ENCODE measurements at regions not wholly inside any gene's neighbourhood (a gene's known extent, or its start where the extent isn't known, plus 50 kb on each side); places are given as distances from the start of the nearest gene placed in this dataset.
"Not testable (repeated sequence)": the region's sequence is repeated elsewhere in the genome, so short reads cannot be mapped to it uniquely, and the experiment has no call there.

GRCh38 chr2:224174990-224175389 is 135.9 kb upstream of the SERPINE2 start:
- DNase-seq (ENCODE audit: low spot score): no peak

- DNase-seq (ENCODE audit: low spot score): no peak
Observed at GRCh38 chr2:224174521-224174920, 135.4 kb upstream of the SERPINE2 start.

GRCh38 chr2:224173933-224174332 is 134.8 kb upstream of the SERPINE2 start:
- no peak for DNase-seq (ENCODE audit: low spot score)

- DNase-seq (ENCODE audit: low spot score): no peak
Observed at GRCh38 chr2:224173210-224173609, 134.1 kb upstream of the SERPINE2 start.

GRCh38 chr2:224171226-224171625 is 132.1 kb upstream of the SERPINE2 start:
- DNase-seq (ENCODE audit: low spot score): no peak

DNA sequence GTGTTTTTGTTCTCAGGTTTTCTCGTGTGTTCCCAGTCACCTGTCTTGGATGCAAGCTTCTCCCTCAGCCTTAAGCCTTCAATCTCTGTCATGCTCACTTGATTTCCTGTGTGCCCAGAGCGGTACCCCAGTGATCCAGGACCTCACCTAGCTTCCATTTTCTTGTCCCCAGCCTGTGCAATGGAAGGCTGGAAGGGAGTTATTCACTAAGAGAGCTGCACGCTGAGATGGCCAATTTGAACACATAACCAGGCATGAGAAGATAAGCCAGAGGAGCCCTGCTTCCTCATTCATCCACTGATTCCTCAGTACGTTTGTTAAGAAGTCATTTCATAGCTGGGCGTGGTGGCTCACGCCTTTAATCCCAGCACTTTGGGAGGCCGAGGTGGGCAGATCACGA is 130.8 kb upstream of the SERPINE2 start:
- no peak for DNase-seq (ENCODE audit: low spot score)

DNA sequence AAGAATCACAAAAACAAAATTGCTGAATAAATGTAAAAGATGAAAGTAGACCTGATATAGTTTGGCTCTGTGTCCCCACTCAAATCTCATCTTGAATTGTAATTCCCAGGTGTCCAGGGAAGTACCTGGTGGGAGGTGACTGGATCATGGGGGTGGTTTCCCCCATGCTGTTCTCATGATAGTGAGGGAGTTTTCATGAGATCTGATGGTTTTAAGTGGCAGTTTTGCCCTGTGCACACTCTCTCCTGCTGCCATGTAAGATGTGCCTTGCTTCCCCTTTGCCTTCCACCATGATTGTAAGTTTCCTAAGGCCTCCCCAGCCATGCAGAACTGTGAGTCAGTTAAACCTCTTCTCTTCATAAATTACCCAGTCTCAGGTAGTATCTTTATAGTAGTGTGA is 128.7 kb upstream of the SERPINE2 start:
- DNase-seq (ENCODE audit: low spot score): not testable (repeated sequence)

DNA sequence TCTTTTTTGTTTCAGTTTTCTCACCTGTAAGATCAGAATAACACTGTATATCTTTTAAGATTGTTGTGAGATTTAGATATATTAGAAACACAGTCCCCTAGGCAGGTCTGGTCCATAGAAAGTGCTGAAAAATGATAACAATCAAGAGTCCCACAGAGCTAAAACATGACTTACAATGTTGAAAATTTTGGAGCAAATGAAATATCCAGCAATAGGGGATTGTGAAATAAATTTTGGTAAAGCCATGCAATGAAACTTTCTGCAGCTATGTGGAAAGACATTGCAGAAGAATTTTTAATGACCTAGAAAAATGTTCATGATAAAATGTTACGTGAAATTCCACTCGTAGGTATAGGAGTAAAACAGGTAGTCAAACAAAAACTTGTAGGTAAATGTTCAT is 127.6 kb upstream of the SERPINE2 start:
- DNase-seq (ENCODE audit: low spot score): no peak

DNA sequence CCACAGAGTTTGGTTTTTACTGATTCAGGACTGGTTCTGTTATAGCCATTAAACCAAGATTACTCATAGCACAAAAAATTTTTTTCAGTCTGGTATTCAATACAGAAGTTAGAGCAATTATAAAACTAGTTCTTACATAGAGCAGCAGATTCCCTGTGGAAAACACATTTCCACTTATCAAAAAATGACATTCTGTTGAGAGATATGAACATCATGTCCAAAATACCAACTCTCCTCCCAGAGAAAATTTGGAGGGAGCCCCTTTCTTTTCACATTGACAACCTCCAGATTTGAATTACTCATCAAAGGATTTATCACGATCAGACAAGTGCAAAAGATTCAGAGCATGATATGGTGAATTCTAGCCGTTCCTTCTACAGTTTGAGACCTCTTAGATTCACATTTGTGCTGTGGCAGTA is 126.8 kb upstream of the SERPINE2 start:
- DNase-seq (ENCODE audit: low spot score): no peak

DNA sequence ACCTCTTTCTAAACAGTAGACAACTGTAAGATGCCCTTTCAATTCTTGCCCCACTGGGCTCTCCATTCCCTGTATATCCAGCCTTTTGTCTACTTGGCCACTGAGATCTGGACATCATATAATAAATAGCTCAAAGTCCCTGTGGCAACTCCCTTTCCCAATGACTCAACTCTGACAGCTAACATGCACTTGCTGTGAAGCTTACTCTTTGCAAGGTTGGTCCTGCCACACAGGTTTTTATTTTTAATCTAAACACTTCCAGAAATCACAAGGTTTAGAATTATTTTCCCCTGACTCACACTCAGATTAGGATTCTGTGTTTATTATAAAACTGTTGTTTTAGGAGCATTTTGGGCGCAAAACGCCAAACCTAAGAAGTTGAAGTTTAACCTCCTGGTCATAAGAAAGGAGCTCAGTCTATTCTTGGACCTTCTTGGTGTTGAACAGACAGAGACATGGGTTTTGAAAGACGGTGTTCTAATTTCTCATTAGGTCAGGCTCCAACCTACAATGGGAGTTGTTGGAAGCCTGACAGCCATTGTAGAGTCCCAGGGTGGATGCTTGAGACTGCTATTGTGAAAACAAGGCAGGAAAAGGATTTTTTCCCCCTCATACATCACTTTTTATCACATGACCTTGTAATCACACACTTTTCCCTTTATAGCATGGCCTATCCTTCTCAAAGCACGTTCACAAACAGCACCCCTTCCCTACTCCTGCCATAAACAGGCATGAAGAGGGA is 124.7 kb upstream of the SERPINE2 start:
- DNase-seq (ENCODE audit: low spot score): no peak

DNA sequence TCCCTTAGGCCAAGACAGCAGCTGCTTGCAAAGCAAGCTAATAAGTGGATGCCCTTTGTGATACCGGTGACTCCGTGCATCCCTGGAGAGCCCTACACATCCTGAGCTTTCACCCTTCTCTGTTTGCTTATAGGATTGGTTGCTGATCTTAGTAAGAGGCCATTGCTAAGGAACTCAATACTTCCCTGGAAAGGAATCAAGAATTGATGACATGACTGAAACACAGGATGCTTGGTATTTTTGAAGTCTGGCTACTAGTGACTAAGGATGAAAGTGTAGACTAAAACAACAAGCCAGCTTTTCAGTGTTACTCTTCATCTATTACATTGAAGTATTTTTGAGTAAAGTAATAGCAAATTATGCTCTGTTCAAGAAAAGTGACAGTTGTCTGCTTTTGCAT is 123.0 kb upstream of the SERPINE2 start:
- DNase-seq (ENCODE audit: low spot score): no peak

DNA sequence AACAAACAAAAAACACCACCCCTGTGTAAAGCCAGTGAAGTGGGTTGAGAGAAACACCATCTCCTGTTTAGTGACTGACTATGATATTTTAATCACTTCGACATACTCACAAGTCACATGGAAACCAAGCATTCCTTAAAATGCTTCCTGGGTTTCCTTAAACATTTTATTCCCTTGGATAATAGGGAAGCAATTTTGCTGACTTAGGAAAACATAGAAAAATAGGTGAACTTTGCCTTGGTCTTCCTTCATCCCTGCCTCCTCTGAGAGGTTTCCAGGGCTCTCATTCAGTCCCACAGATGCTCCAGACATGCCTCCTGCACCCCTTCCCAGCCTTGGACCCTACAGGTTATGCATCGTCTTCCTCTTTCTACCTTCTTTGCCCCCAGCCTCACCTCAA is 122.6 kb upstream of the SERPINE2 start:
- no peak for DNase-seq (ENCODE audit: low spot score)

DNA sequence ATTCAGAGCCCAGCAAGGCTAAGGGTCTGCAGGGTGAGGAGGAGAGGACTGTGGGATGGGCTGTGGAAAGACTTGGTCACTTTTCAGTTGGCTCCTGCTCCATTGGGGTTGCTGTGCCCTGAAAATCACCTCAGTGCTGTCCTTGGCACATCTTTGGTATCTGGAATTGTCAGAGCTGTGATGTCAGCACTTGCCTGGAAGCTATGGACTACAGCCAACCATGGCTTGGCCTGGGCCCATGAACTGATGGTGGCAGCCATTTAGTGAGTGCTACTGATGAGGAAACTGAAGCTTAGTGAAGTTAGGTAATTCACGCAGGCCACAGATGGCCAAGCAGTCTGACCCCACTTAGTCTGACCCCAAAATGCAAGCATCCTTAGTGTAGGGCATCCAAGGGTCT is 121.8 kb upstream of the SERPINE2 start:
- peak; percentile 18 for DNase-seq (ENCODE audit: low spot score)

- DNase-seq (ENCODE audit: low spot score): no peak
Observed at GRCh38 chr2:224159345-224159928, 120.4 kb upstream of the SERPINE2 start.

DNA sequence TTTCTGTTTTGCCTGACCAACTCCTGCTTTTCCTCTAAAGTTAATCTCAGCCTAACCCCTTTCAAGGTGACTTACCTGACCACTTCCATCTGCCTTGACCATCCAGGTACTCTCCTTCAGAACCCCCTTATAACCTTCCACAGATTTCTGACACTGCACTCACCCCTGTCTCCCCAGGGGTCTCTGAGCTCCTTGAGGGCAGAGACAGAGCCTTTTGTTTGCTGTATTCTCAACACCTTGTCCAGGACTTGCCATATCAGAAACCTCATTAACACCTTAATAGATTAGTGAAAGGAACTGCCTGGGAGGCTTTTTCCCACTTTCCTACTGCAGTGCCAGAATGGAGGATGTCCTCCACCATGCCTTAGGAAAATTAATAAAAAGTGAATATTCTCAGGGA is 119.7 kb upstream of the SERPINE2 start:
- DNase-seq (ENCODE audit: low spot score): no peak

- no peak for DNase-seq (ENCODE audit: low spot score)
Observed at GRCh38 chr2:224158061-224158460, 119.0 kb upstream of the SERPINE2 start.

GRCh38 chr2:224157655-224158054 is 118.6 kb upstream of the SERPINE2 start:
- DNase-seq (ENCODE audit: low spot score): no peak

- no peak for DNase-seq (ENCODE audit: low spot score)
Observed at GRCh38 chr2:224156436-224156835, 117.3 kb upstream of the SERPINE2 start.

DNA sequence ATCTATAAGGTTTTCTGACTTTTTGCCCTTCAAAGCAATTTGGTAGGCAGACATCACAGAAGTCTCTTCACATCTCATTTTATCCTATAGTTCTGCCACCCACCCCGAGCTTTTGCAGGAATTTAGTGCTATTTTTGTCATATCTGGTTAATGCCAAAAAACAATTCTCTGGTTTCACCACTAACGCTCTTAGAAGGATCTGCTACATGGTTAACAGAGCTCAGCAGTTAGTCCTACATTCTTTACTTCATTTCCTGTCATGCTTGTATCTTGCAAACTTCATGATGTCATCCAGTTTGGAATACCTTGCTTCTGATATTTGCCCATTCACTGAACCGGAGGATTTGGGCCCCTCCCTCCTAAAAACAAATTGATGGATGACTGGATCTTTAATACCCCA is 116.8 kb upstream of the SERPINE2 start:
- no peak for DNase-seq (ENCODE audit: low spot score)

GRCh38 chr2:224155371-224155770 is 116.3 kb upstream of the SERPINE2 start:
- no peak for DNase-seq (ENCODE audit: low spot score)

- peak; percentile 16 for DNase-seq (ENCODE audit: low spot score)
Observed at GRCh38 chr2:224151680-224152310, 112.7 kb upstream of the SERPINE2 start.

GRCh38 chr2:224151161-224151560 is 112.1 kb upstream of the SERPINE2 start:
- DNase-seq (ENCODE audit: low spot score): no peak

- not testable (repeated sequence) for DNase-seq (ENCODE audit: low spot score)
Observed at GRCh38 chr2:224148058-224148457, 109.0 kb upstream of the SERPINE2 start.
